GM23338 (cell line): ENCODE measurements at regions not wholly inside any gene's neighbourhood (a gene's known extent, or its start where the extent isn't known, plus 50 kb on each side); places are given as distances from the start of the nearest gene placed in this dataset.

Experiments
- ATAC-seq: fragments of 200-7000 bp; cut with Tn5 transposase; 3 replicates; pipeline ENCODE4 v1.9.1; 2020
- DNase-seq: peaks from one replicate; pipeline ENCODE4 v3.0.0-alpha.2; 2015; ENCODE audit warnings: low spot score
- H2AFZ ChIP-seq: fragments of 200-600 bp; sonication (generic); 2 replicates; pipeline ENCODE4 v1.8.0; 2016; ENCODE audit warnings: antibody characterized with exemption, mild to moderate bottlenecking, moderate library complexity
- H3F3A ChIP-seq: fragments of 200-600 bp; sonication (generic); replicated peaks from 2 replicates; pipeline ENCODE4 v1.8.0; 2017; ENCODE audit warnings: antibody characterized with exemption, mixed run types, low read depth
- H3K27ac ChIP-seq: fragments of 200-600 bp; sonication (generic); 2 replicates; pipeline ENCODE4 v1.6.1; 2016; ENCODE audit warnings: low read depth
- H3K27me3 ChIP-seq: fragments of 200-600 bp; sonication (generic); 2 replicates; pipeline ENCODE4 v1.8.0; 2016; ENCODE audit warnings: mild to moderate bottlenecking, mixed run types, moderate library complexity; ENCODE audit not compliant: insufficient read depth
- H3K36me3 ChIP-seq: fragments of 200-600 bp; sonication (generic); 2 replicates; pipeline ENCODE4 v1.8.0; 2016; ENCODE audit warnings: mild to moderate bottlenecking; ENCODE audit not compliant: insufficient read depth
- H3K4me1 ChIP-seq: fragments of 200-600 bp; sonication (generic); 2 replicates; pipeline ENCODE4 v1.8.0; 2016; ENCODE audit warnings: mild to moderate bottlenecking, moderate library complexity; ENCODE audit not compliant: insufficient read depth
- H3K4me2 ChIP-seq: fragments of 200-600 bp; sonication (generic); 2 replicates; pipeline ENCODE4 v1.7.1; 2017; ENCODE audit warnings: mixed run types
- H3K4me3 ChIP-seq: fragments of 200-600 bp; sonication (generic); 2 replicates; pipeline ENCODE4 v1.6.1; 2016; ENCODE audit warnings: mixed run types
- H3K79me2 ChIP-seq: fragments of 200-600 bp; sonication (generic); replicated peaks from 2 replicates; pipeline ENCODE4 v1.8.0; 2017; ENCODE audit warnings: mild to moderate bottlenecking; ENCODE audit not compliant: insufficient read depth
- H3K9me2 ChIP-seq: fragments of 200-600 bp; sonication (generic); 2 replicates; pipeline ENCODE4 v1.8.0; 2017; ENCODE audit not compliant: insufficient read depth
- H4K20me1 ChIP-seq: fragments of 200-600 bp; sonication (generic); replicated peaks from 2 replicates; pipeline ENCODE4 v1.8.0; 2017; ENCODE audit warnings: mild to moderate bottlenecking; ENCODE audit not compliant: insufficient read depth
- H3K27ac Mint-ChIP-seq: 2 replicates; pipeline ENCODE4 v1.8.0; 2020; ENCODE audit warnings: inconsistent platforms, mild to moderate bottlenecking, moderate library complexity, mixed read lengths
- H3K27me3 Mint-ChIP-seq: 3 replicates; pipeline ENCODE4 v1.8.0; 2022; ENCODE audit warnings: low read depth, mild to moderate bottlenecking, moderate library complexity, mixed read lengths, inconsistent platforms; ENCODE audit not compliant: insufficient read depth, poor library complexity
- H3K36me3 Mint-ChIP-seq: 3 replicates; pipeline ENCODE4 v1.8.0; 2021; ENCODE audit warnings: low read depth, mild to moderate bottlenecking, inconsistent platforms, moderate library complexity, mixed read lengths
- H3K4me1 Mint-ChIP-seq: 3 replicates; pipeline ENCODE4 v1.8.0; 2020; ENCODE audit warnings: mild to moderate bottlenecking, inconsistent platforms, mixed read lengths
- H3K4me3 Mint-ChIP-seq: 3 replicates; pipeline ENCODE4 v1.8.0; 2021; ENCODE audit warnings: moderate library complexity, mild to moderate bottlenecking, inconsistent platforms, mixed read lengths
- H3K9me3 Mint-ChIP-seq: 3 replicates; pipeline ENCODE4 v1.8.0; 2020; ENCODE audit warnings: moderate library complexity, mild to moderate bottlenecking, inconsistent platforms, mixed read lengths
- CREB1 ChIP-seq: fragments of 250-450 bp; sonication (Bioruptor Pico); IDR thresholded peaks from 2 replicates; pipeline ENCODE4 v1.5.0; 2020; ENCODE audit warnings: low read depth, mild to moderate bottlenecking, moderate library complexity
- EZH2 ChIP-seq: fragments of 200-600 bp; sonication (generic); IDR thresholded peaks from one replicate; pipeline ENCODE4 v1.8.0; 2017; ENCODE audit warnings: antibody characterized with exemption, mild to moderate bottlenecking, low read depth; ENCODE audit not compliant: unreplicated experiment
- EZH2phosphoT487 ChIP-seq: fragments of 200-600 bp; sonication (generic); IDR thresholded peaks from one replicate; pipeline ENCODE4 v1.8.1; 2018; ENCODE audit warnings: antibody characterized with exemption; ENCODE audit not compliant: unreplicated experiment
- JUNB ChIP-seq: IDR thresholded peaks from one replicate; pipeline ENCODE4 v1.6.1; 2016; ENCODE audit warnings: antibody characterized with exemption; ENCODE audit not compliant: unreplicated experiment
- NANOG ChIP-seq: IDR thresholded peaks from 2 replicates; pipeline ENCODE4 v1.6.1; 2016; ENCODE audit warnings: antibody characterized with exemption, borderline replicate concordance
- POLR2AphosphoS5 ChIP-seq: IDR thresholded peaks from 2 replicates; pipeline ENCODE4 v1.6.1; 2016; ENCODE audit warnings: antibody characterized with exemption, low read depth
- STAT1 ChIP-seq: IDR thresholded peaks from one replicate; pipeline ENCODE4 v1.6.1; 2016; ENCODE audit warnings: antibody characterized with exemption; ENCODE audit not compliant: unreplicated experiment
- ZNF114 ChIP-seq: fragments of 250-450 bp; sonication (Bioruptor Pico); IDR thresholded peaks from 2 replicates; pipeline ENCODE4 v1.5.0; 2020; ENCODE audit warnings: mild to moderate bottlenecking, moderate library complexity
- ZNF331 ChIP-seq: fragments of 250-450 bp; sonication (Bioruptor Pico); IDR thresholded peaks from 2 replicates; pipeline ENCODE4 v1.5.0; 2020; ENCODE audit warnings: low read depth, mild to moderate bottlenecking, moderate library complexity
- TF ChIP-seq, protein P1 (sequence below): IDR thresholded peaks from 2 replicates; pipeline ENCODE4 v1.6.1; 2016; ENCODE audit warnings: antibody characterized with exemption
- TF ChIP-seq, protein P2 (sequence below): fragments of 250-450 bp; sonication (Bioruptor Pico); IDR thresholded peaks from 2 replicates; pipeline ENCODE4 v1.5.0; 2020; ENCODE audit warnings: mild to moderate bottlenecking, moderate library complexity
- TF ChIP-seq, protein P3 (sequence below): IDR thresholded peaks from one replicate; pipeline ENCODE4 v1.6.1; 2018; ENCODE audit warnings: antibody characterized with exemption; ENCODE audit not compliant: unreplicated experiment
- TF ChIP-seq, protein P4 (sequence below), 2 experiments: fragments of 200-600 bp in 1 of 2; sonication (generic) in 1 of 2; conservative IDR thresholded peaks; 2 replicates each; pipeline versions ENCODE4 v1.5.1 to v1.6.1; 2016 to 2017; ENCODE audit warnings: antibody characterized with exemption in 2 of 2, low read depth in 2 of 2, mild to moderate bottlenecking in 2 of 2, moderate library complexity in 1 of 2

DNA sequence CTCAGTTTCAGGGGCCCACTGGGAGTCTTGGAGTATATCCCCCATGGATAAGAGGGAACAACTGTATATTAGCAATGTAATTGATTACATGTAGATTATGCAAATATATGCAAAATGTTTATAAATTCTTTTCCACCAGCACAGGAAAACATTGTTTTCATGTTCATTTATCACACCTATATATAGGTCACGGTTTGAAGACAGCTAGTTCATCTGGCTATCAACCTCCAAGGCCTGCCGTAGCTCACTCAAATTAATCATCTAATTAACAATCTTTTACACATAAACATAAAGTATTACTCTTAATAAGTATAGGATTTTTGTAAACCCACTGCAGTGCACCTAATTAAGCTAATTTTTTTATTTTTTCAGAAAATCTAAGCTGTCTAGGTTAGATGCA is 53.7 kb upstream of the SP4 start:
- peaks cover 18% of the 10 kb centered on the region for H3K4me1 ChIP-seq
- no peaks in the 10 kb centered on the region for H3K79me2 ChIP-seq
- H3K36me3 ChIP-seq, result peaks cover 5% of the 10 kb centered on the region; the same call in 1 of the 2 replicates
- peaks cover 25% of the 10 kb centered on the region; the same call in 2 of the 3 replicates for H3K36me3 Mint-ChIP-seq
- H2AFZ ChIP-seq, result no peak overlapping the region
- no peak overlapping the region for H3K4me2 ChIP-seq
- no peak overlapping the region for H3K4me3 ChIP-seq
- no peaks in the 10 kb centered on the region for H3K27me3 ChIP-seq
- TF ChIP-seq, protein P1, sequence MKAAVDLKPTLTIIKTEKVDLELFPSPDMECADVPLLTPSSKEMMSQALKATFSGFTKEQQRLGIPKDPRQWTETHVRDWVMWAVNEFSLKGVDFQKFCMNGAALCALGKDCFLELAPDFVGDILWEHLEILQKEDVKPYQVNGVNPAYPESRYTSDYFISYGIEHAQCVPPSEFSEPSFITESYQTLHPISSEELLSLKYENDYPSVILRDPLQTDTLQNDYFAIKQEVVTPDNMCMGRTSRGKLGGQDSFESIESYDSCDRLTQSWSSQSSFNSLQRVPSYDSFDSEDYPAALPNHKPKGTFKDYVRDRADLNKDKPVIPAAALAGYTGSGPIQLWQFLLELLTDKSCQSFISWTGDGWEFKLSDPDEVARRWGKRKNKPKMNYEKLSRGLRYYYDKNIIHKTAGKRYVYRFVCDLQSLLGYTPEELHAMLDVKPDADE, result no peak
- TF ChIP-seq EZH2phosphoT487, result no peak
- no peak for TF ChIP-seq EZH2
- no peak for TF ChIP-seq ZNF331
- no peak for TF ChIP-seq NANOG
- TF ChIP-seq JUNB, result no peak
- TF ChIP-seq ZNF114 (CRISPR knock-in tag), result no peak
- TF ChIP-seq, protein P2, sequence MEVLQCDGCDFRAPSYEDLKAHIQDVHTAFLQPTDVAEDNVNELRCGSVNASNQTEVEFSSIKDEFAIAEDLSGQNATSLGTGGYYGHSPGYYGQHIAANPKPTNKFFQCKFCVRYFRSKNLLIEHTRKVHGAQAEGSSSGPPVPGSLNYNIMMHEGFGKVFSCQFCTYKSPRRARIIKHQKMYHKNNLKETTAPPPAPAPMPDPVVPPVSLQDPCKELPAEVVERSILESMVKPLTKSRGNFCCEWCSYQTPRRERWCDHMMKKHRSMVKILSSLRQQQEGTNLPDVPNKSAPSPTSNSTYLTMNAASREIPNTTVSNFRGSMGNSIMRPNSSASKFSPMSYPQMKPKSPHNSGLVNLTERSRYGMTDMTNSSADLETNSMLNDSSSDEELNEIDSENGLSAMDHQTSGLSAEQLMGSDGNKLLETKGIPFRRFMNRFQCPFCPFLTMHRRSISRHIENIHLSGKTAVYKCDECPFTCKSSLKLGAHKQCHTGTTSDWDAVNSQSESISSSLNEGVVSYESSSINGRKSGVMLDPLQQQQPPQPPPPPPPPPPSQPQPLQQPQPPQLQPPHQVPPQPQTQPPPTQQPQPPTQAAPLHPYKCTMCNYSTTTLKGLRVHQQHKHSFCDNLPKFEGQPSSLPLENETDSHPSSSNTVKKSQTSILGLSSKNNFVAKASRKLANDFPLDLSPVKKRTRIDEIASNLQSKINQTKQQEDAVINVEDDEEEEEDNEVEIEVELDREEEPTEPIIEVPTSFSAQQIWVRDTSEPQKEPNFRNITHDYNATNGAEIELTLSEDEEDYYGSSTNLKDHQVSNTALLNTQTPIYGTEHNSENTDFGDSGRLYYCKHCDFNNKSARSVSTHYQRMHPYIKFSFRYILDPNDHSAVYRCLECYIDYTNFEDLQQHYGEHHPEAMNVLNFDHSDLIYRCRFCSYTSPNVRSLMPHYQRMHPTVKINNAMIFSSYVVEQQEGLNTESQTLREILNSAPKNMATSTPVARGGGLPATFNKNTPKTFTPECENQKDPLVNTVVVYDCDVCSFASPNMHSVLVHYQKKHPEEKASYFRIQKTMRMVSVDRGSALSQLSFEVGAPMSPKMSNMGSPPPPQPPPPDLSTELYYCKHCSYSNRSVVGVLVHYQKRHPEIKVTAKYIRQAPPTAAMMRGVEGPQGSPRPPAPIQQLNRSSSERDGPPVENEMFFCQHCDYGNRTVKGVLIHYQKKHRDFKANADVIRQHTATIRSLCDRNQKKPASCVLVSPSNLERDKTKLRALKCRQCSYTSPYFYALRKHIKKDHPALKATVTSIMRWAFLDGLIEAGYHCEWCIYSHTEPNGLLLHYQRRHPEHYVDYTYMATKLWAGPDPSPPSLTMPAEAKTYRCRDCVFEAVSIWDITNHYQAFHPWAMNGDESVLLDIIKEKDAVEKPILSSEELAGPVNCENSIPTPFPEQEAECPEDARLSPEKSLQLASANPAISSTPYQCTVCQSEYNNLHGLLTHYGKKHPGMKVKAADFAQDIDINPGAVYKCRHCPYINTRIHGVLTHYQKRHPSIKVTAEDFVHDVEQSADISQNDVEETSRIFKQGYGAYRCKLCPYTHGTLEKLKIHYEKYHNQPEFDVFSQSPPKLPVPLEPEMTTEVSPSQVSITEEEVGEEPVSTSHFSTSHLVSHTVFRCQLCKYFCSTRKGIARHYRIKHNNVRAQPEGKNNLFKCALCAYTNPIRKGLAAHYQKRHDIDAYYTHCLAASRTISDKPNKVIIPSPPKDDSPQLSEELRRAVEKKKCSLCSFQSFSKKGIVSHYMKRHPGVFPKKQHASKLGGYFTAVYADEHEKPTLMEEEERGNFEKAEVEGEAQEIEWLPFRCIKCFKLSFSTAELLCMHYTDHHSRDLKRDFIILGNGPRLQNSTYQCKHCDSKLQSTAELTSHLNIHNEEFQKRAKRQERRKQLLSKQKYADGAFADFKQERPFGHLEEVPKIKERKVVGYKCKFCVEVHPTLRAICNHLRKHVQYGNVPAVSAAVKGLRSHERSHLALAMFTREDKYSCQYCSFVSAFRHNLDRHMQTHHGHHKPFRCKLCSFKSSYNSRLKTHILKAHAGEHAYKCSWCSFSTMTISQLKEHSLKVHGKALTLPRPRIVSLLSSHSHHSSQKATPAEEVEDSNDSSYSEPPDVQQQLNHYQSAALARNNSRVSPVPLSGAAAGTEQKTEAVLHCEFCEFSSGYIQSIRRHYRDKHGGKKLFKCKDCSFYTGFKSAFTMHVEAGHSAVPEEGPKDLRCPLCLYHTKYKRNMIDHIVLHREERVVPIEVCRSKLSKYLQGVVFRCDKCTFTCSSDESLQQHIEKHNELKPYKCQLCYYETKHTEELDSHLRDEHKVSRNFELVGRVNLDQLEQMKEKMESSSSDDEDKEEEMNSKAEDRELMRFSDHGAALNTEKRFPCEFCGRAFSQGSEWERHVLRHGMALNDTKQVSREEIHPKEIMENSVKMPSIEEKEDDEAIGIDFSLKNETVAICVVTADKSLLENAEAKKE (CRISPR knock-in tag), result no peak
- no peak for TF ChIP-seq POLR2AphosphoS5
- no peak for TF ChIP-seq STAT1
- TF ChIP-seq, protein P3, sequence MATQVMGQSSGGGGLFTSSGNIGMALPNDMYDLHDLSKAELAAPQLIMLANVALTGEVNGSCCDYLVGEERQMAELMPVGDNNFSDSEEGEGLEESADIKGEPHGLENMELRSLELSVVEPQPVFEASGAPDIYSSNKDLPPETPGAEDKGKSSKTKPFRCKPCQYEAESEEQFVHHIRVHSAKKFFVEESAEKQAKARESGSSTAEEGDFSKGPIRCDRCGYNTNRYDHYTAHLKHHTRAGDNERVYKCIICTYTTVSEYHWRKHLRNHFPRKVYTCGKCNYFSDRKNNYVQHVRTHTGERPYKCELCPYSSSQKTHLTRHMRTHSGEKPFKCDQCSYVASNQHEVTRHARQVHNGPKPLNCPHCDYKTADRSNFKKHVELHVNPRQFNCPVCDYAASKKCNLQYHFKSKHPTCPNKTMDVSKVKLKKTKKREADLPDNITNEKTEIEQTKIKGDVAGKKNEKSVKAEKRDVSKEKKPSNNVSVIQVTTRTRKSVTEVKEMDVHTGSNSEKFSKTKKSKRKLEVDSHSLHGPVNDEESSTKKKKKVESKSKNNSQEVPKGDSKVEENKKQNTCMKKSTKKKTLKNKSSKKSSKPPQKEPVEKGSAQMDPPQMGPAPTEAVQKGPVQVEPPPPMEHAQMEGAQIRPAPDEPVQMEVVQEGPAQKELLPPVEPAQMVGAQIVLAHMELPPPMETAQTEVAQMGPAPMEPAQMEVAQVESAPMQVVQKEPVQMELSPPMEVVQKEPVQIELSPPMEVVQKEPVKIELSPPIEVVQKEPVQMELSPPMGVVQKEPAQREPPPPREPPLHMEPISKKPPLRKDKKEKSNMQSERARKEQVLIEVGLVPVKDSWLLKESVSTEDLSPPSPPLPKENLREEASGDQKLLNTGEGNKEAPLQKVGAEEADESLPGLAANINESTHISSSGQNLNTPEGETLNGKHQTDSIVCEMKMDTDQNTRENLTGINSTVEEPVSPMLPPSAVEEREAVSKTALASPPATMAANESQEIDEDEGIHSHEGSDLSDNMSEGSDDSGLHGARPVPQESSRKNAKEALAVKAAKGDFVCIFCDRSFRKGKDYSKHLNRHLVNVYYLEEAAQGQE, result no peak
- TF ChIP-seq, protein P4, sequence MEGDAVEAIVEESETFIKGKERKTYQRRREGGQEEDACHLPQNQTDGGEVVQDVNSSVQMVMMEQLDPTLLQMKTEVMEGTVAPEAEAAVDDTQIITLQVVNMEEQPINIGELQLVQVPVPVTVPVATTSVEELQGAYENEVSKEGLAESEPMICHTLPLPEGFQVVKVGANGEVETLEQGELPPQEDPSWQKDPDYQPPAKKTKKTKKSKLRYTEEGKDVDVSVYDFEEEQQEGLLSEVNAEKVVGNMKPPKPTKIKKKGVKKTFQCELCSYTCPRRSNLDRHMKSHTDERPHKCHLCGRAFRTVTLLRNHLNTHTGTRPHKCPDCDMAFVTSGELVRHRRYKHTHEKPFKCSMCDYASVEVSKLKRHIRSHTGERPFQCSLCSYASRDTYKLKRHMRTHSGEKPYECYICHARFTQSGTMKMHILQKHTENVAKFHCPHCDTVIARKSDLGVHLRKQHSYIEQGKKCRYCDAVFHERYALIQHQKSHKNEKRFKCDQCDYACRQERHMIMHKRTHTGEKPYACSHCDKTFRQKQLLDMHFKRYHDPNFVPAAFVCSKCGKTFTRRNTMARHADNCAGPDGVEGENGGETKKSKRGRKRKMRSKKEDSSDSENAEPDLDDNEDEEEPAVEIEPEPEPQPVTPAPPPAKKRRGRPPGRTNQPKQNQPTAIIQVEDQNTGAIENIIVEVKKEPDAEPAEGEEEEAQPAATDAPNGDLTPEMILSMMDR (conservative IDR thresholded peaks at IDR 0.05; ENCODE audit: low read depth in 2 of 2), result no peak
- TF ChIP-seq CREB1 (CRISPR knock-in tag), result no peak
- H3K27me3 Mint-ChIP-seq, result no peaks in the 10 kb centered on the region
- no peak overlapping the region for H3K27ac ChIP-seq
- H3K27ac Mint-ChIP-seq, result no peak overlapping the region
- H3K4me3 Mint-ChIP-seq, result no peak overlapping the region
- H3K4me1 Mint-ChIP-seq, result peaks cover 17% of the 10 kb centered on the region
- no peak for ATAC-seq
- H3K9me3 Mint-ChIP-seq, result peaks cover 29% of the 10 kb centered on the region
- no peaks in the 10 kb centered on the region for H3F3A ChIP-seq
- no peaks in the 10 kb centered on the region for H3K9me2 ChIP-seq
- no peaks in the 10 kb centered on the region for H4K20me1 ChIP-seq
- no peak for DNase-seq
